OCI-LY1 (cell line): ENCODE measurements at regions not wholly inside any gene's neighbourhood (a gene's known extent, or its start where the extent isn't known, plus 50 kb on each side); places are given as distances from the start of the nearest gene placed in this dataset.

Experiments used
- EZH2 ChIP-seq: fragments of 200-600 bp; sonication (generic), shearing (Covaris generic); IDR thresholded peaks from 2 replicates; pipeline ENCODE4 v1.8.0; 2017; ENCODE audit warnings: borderline replicate concordance, mixed run types, mild to moderate bottlenecking, antibody characterized with exemption, low read length, moderate library complexity, mixed read lengths
- TF ChIP-seq, protein P1 (sequence below): fragments of 200-600 bp; sonication (generic), shearing (Covaris generic); IDR thresholded peaks from 2 replicates; pipeline ENCODE4 v1.5.1; 2017; ENCODE audit warnings: mild to moderate bottlenecking, antibody characterized with exemption, low read length, moderate library complexity, mixed read lengths

DNA sequence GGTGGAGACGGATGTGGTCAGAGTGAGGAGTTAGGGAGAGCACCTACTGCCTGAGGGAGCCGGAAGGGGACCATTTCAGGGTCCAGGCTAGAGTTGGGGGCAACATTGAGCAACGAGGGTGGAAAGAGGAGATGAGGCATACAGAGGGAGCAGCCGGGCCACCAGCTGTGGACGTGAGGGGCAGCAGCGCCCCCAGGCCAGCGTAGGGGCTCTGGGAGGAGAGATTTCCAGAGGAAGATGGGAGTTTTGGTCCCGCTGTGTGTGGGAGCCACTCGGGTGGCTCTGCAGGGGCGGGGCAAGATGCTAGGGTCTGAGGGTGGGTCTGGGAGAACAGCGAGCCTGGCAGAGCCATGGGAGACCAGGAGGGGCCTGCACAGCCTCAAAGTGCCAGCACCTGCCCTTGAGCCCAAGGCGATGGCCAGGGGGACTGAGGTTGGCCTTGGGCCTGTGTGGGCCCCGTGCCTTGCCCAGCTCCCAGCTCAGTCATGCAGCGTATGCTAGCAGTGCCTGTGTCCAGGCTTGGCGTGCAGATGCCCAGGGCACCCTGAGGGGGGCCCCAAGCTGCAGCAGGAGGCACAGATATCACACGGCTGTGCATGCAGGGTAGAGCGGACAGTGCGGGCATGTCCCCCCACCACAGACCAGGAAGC lies 80.5 kb upstream of the PPP1R26 start:
- TF ChIP-seq, protein P1, sequence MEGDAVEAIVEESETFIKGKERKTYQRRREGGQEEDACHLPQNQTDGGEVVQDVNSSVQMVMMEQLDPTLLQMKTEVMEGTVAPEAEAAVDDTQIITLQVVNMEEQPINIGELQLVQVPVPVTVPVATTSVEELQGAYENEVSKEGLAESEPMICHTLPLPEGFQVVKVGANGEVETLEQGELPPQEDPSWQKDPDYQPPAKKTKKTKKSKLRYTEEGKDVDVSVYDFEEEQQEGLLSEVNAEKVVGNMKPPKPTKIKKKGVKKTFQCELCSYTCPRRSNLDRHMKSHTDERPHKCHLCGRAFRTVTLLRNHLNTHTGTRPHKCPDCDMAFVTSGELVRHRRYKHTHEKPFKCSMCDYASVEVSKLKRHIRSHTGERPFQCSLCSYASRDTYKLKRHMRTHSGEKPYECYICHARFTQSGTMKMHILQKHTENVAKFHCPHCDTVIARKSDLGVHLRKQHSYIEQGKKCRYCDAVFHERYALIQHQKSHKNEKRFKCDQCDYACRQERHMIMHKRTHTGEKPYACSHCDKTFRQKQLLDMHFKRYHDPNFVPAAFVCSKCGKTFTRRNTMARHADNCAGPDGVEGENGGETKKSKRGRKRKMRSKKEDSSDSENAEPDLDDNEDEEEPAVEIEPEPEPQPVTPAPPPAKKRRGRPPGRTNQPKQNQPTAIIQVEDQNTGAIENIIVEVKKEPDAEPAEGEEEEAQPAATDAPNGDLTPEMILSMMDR = no peak
- no peak for TF ChIP-seq EZH2
